ENCODE measurements at regions not wholly inside any gene's neighbourhood (a gene's known extent, or its start where the extent isn't known, plus 50 kb on each side); places are given as distances from the start of the nearest gene placed in this dataset.

DNA sequence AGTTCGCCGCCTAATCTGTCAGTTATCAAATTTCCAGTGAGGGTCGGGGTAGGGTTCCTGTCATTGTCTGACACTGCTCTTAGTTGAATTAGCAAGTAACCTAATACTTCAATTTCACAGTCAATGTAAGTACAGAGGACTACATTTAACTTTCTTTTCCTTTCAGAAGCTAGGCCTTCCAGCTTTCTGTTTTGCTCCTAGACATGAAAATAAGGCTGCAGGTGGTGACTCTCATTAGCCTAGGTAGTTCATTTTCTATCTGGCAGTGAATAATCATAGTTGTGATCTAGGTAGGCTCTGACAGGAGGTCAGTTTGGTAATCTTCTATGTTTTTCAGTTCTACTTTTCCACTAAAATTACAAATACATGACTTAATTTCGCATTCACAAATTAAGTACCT lies 783.1 kb downstream of the MRPL39 start:
- TF ChIP-seq, protein P1, sequence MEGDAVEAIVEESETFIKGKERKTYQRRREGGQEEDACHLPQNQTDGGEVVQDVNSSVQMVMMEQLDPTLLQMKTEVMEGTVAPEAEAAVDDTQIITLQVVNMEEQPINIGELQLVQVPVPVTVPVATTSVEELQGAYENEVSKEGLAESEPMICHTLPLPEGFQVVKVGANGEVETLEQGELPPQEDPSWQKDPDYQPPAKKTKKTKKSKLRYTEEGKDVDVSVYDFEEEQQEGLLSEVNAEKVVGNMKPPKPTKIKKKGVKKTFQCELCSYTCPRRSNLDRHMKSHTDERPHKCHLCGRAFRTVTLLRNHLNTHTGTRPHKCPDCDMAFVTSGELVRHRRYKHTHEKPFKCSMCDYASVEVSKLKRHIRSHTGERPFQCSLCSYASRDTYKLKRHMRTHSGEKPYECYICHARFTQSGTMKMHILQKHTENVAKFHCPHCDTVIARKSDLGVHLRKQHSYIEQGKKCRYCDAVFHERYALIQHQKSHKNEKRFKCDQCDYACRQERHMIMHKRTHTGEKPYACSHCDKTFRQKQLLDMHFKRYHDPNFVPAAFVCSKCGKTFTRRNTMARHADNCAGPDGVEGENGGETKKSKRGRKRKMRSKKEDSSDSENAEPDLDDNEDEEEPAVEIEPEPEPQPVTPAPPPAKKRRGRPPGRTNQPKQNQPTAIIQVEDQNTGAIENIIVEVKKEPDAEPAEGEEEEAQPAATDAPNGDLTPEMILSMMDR (IDR thresholded peaks at IDR 0.05; ENCODE audit: extremely low read depth, low read depth, low read length): no peak

DNA sequence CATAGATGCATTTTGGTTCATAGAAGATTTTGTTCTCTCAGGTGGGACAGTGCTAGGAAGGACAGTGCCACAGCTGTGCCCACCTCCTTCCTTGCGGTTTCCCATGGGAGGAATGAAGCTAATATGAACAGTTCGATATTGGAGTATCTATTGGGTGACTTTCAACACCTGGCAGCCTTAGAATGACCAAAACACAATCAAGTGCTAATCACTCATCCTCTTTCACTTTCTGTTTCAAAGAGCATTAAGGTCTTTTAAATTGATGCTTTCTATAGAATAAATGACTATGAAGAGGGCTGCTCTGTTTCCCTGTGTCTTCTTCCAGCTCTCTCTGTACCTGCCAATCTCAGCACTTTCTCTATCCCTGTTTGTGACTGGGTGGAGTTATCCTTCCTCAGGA lies 784.0 kb downstream of the MRPL39 start:
- Histone ChIP-seq H3K4me3 (ENCODE audit: insufficient read depth, low read length) (no peak overlapping the region), H3K4me2 (ENCODE audit: insufficient read depth, low read length) (no peak overlapping the region), H4K20me1 (ENCODE audit: insufficient read depth, low read length) (no peaks in the 10 kb centered on the region), H3K4me1 (ENCODE audit: insufficient read depth, low read length) (no peaks in the 10 kb centered on the region), H3K27me3 (ENCODE audit: insufficient read depth, low read length) (no peaks in the 10 kb centered on the region), H3K36me3 (ENCODE audit: insufficient read depth, low read length) (no peaks in the 10 kb centered on the region), H3K9me3 (ENCODE audit: low read depth, low read length) (peaks cover 3% of the 10 kb centered on the region), H2AFZ (ENCODE audit: low read length) (no peak overlapping the region), H3K79me2 (ENCODE audit: insufficient read depth, low read length) (no peaks in the 10 kb centered on the region), H3K27ac (ENCODE audit: low read depth, low read length) (no peak overlapping the region)
- DNase-seq (ENCODE audit: insufficient read length, low spot score, missing footprints): no peak
- TF ChIP-seq, protein P1 (IDR thresholded peaks at IDR 0.05; ENCODE audit: extremely low read depth, low read depth, low read length): no peak

More for the DNA sequence above, 783.1 kb downstream of the MRPL39 start:
- no peaks in the 10 kb centered on the region for H3K36me3 ChIP-seq (ENCODE audit: insufficient read depth, low read length)
- H2AFZ ChIP-seq (ENCODE audit: low read length): no peak overlapping the region
- no peak overlapping the region for H3K4me2 ChIP-seq (ENCODE audit: insufficient read depth, low read length)
- no peak overlapping the region for H3K27ac ChIP-seq (ENCODE audit: low read depth, low read length)
- no peaks in the 10 kb centered on the region for H4K20me1 ChIP-seq (ENCODE audit: insufficient read depth, low read length)
- DNase-seq (ENCODE audit: insufficient read length, low spot score, missing footprints): no peak
- peaks cover 3% of the 10 kb centered on the region for H3K9me3 ChIP-seq (ENCODE audit: low read depth, low read length)
- H3K4me3 ChIP-seq (ENCODE audit: insufficient read depth, low read length): no peak overlapping the region
- no peaks in the 10 kb centered on the region for H3K79me2 ChIP-seq (ENCODE audit: insufficient read depth, low read length)
- no peaks in the 10 kb centered on the region for H3K27me3 ChIP-seq (ENCODE audit: insufficient read depth, low read length)
- H3K4me1 ChIP-seq (ENCODE audit: insufficient read depth, low read length): no peaks in the 10 kb centered on the region

DNA sequence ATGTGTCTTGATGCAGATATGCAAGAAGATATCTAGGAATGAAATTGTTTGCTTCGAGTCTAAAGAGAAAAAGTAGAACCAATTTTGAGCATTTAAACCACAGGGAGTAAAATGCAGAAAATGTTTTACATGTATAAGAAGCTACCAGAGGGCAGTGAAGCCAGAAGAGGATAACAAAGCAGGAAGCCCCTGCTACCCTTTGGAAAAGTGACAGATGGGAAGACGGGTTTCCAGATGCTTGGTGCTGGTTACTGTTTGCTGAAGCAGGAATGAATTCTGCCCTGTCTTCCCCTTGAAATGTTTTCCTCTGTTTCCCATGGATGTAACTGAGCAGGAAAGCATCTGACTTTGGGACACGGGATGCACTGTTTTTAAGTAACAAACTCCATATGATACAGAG lies 822.2 kb downstream of the MRPL39 start:
- no peak overlapping the region for H3K4me2 ChIP-seq (ENCODE audit: insufficient read depth, low read length)
- H2AFZ ChIP-seq (ENCODE audit: low read length): no peak overlapping the region
- H3K4me3 ChIP-seq (ENCODE audit: insufficient read depth, low read length): no peak overlapping the region
- DNase-seq (ENCODE audit: insufficient read length, low spot score, missing footprints): no peak
- H3K79me2 ChIP-seq (ENCODE audit: insufficient read depth, low read length): no peaks in the 10 kb centered on the region
- H3K27ac ChIP-seq (ENCODE audit: low read depth, low read length): no peak overlapping the region
- no peaks in the 10 kb centered on the region for H4K20me1 ChIP-seq (ENCODE audit: insufficient read depth, low read length)
- H3K36me3 ChIP-seq (ENCODE audit: insufficient read depth, low read length): no peaks in the 10 kb centered on the region
- TF ChIP-seq, protein P1 (IDR thresholded peaks at IDR 0.05; ENCODE audit: extremely low read depth, low read depth, low read length): no peak
- H3K4me1 ChIP-seq (ENCODE audit: insufficient read depth, low read length): no peaks in the 10 kb centered on the region
- H3K27me3 ChIP-seq (ENCODE audit: insufficient read depth, low read length): no peaks in the 10 kb centered on the region
- peaks cover 4% of the 10 kb centered on the region for H3K9me3 ChIP-seq (ENCODE audit: low read depth, low read length)

DNA sequence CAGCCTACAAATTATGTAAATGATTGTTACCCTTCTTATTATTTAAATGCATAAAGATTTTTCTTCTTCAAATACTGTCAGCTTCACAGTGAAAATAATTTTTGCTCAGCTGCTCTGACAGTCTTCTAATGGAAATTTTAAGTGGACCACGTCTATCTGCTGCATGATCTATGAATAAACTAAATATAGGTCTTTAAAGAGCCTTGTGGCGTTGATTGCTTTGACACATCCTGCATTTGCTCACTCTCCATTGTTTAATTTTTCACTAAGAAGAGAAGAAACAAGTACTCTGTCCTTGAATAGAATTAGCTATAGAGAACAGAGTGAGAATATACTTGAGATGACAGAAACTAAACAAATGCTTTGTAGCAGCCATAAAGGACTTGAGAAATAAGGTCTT lies 826.1 kb downstream of the MRPL39 start:
- no peaks in the 10 kb centered on the region for H3K4me1 ChIP-seq (ENCODE audit: insufficient read depth, low read length)
- H3K27ac ChIP-seq (ENCODE audit: low read depth, low read length): no peak overlapping the region
- no peaks in the 10 kb centered on the region for H4K20me1 ChIP-seq (ENCODE audit: insufficient read depth, low read length)
- DNase-seq (ENCODE audit: insufficient read length, low spot score, missing footprints): no peak
- no peaks in the 10 kb centered on the region for H3K27me3 ChIP-seq (ENCODE audit: insufficient read depth, low read length)
- no peaks in the 10 kb centered on the region for H3K79me2 ChIP-seq (ENCODE audit: insufficient read depth, low read length)
- no peaks in the 10 kb centered on the region for H3K9me3 ChIP-seq (ENCODE audit: low read depth, low read length)
- TF ChIP-seq, protein P1 (IDR thresholded peaks at IDR 0.05; ENCODE audit: extremely low read depth, low read depth, low read length): no peak
- H3K4me3 ChIP-seq (ENCODE audit: insufficient read depth, low read length): no peak overlapping the region
- no peak overlapping the region for H2AFZ ChIP-seq (ENCODE audit: low read length)
- no peak overlapping the region for H3K4me2 ChIP-seq (ENCODE audit: insufficient read depth, low read length)
- H3K36me3 ChIP-seq (ENCODE audit: insufficient read depth, low read length): no peaks in the 10 kb centered on the region
